Kidney (tissue), 13 donors: ENCODE measurements at regions not wholly inside any gene's neighbourhood (a gene's known extent, or its start where the extent isn't known, plus 50 kb on each side); places are given as distances from the start of the nearest gene placed in this dataset.

Source experiments
- DNase-seq, 5 donors: peaks; one replicate each; pipeline ENCODE4 v3.0.0-alpha.2; 2013 to 2020
- FAIRE-seq: peaks from 2 replicates; lab custom pipeline; 2012; peaks lifted over from hg19 to GRCh38; lab: Jason Lieb, UNC
- H3K27ac ChIP-seq, 2 donors: one replicate each; pipeline ENCODE4 v1.7.0; 2013; ENCODE audit warnings: low read depth in 2 of 2, low read length in 2 of 2, inconsistent platforms in 1 of 2
- H3K27me3 ChIP-seq: one replicate; pipeline ENCODE4 v1.7.1; 2013; ENCODE audit warnings: low read length, inconsistent platforms; ENCODE audit not compliant: control insufficient read depth, insufficient read depth
- H3K36me3 ChIP-seq, 3 donors: one replicate each; pipeline versions ENCODE4 v1.7.0 to v1.7.1; 2013; ENCODE audit warnings: low read length in 3 of 3, control low read depth in 1 of 3, inconsistent platforms in 1 of 3; ENCODE audit not compliant: insufficient read depth in 3 of 3, control insufficient read depth in 2 of 3
- H3K4me1 ChIP-seq, 3 donors: one replicate each; pipeline versions ENCODE4 v1.7.0 to v1.7.1; 2013; ENCODE audit warnings: low read length in 3 of 3, inconsistent platforms in 1 of 3, low read depth in 1 of 3; ENCODE audit not compliant: control insufficient read depth in 2 of 3, insufficient read depth in 2 of 3
- H3K4me3 ChIP-seq, 3 donors: one replicate each; pipeline versions ENCODE4 v1.7.0 to v1.8.1; 2013; ENCODE audit warnings: low read length in 3 of 3, control low read depth in 1 of 3, inconsistent platforms in 1 of 3
- H3K9ac ChIP-seq, 3 donors: one replicate each; pipeline versions ENCODE4 v1.7.0 to v1.7.1; 2013; ENCODE audit warnings: low read length in 3 of 3, control low read depth in 1 of 3, inconsistent platforms in 1 of 3
- H3K9me3 ChIP-seq, 3 donors: one replicate each; pipeline versions ENCODE4 v1.7.0 to v1.7.1; 2013; ENCODE audit warnings: low read length in 3 of 3, control low read depth in 1 of 3, inconsistent platforms in 1 of 3; ENCODE audit not compliant: control insufficient read depth in 2 of 3, insufficient read depth in 1 of 3
- intact Hi-C: fragments of 100-400 bp; cut with DNase I; formaldehyde crosslinking; loops from one replicate; pipeline ENCODE4 v1.11.1; 2022
- TF ChIP-seq, protein P1 (sequence below): IDR thresholded peaks from 3 replicates; pipeline ENCODE4 v1.5.1; 2012; ENCODE audit warnings: mild to moderate bottlenecking, moderate library complexity, borderline replicate concordance; ENCODE audit not compliant: insufficient read depth; ENCODE audit errors: extremely low read depth
- donor health status: control.
- donor health status: control.
- donor health status: control.
- donor health status: control.
- donor health status: control.
- donor health status: DM: yes; HTN: yes; CAD: no.
- donor health status: Normal renal cell carcinoma (clear cell type).

DNA sequence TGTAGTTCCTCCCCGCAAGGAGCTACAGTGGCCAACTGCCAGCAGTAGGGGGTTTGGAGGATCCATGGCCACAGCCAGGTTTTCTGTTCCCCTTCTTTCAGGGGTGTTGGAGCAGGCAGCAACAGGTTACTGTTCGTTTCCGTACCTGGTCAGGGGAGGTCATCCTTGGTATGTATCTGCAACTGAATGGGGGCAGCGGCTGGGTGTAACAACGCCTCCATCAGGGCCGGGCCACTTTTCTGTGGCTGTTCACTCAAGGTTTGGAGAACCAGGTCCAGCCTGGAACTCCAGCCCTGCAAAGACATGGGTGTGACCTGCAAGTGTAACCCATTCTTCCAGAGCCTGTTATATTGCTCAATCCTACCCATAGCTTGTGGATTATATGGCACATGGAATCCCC lies 732.3 kb upstream of the MIR17HG start:
- Histone ChIP-seq H3K9me3 (no peaks in the 10 kb centered on the region), H3K4me3 (no peak overlapping the region), H3K4me1 (no peaks in the 10 kb centered on the region), H3K9ac (no peak overlapping the region), H3K36me3 (no peaks in the 10 kb centered on the region), H3K27me3 (no peaks in the 10 kb centered on the region), H3K27ac (no peak overlapping the region)
- intact Hi-C loops = no loop called here
- DNase-seq (peak in 1 of 5 donors; percentile 31), FAIRE-seq (no peak)
- TF ChIP-seq, protein P1, sequence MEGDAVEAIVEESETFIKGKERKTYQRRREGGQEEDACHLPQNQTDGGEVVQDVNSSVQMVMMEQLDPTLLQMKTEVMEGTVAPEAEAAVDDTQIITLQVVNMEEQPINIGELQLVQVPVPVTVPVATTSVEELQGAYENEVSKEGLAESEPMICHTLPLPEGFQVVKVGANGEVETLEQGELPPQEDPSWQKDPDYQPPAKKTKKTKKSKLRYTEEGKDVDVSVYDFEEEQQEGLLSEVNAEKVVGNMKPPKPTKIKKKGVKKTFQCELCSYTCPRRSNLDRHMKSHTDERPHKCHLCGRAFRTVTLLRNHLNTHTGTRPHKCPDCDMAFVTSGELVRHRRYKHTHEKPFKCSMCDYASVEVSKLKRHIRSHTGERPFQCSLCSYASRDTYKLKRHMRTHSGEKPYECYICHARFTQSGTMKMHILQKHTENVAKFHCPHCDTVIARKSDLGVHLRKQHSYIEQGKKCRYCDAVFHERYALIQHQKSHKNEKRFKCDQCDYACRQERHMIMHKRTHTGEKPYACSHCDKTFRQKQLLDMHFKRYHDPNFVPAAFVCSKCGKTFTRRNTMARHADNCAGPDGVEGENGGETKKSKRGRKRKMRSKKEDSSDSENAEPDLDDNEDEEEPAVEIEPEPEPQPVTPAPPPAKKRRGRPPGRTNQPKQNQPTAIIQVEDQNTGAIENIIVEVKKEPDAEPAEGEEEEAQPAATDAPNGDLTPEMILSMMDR = no peak

DNA sequence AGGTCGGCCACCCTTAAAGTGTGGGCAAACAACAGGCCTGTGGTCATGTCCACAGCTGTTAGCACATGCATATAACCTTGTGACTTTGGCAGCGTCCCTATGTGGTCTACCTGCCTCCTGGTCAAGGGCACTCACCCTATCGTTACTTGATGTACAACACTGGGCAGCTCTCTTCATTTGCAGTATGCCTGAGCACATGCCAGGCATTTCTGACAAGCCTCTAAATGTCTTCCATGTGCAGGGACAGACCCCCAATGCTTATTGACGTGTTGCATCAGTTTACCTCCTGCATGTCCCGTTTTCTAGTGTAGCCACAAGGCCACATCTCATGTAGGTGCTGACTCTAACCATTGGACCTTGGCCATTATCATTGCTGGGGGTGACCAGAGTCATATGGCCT lies 731.7 kb upstream of the MIR17HG start:
- no peaks in the 10 kb centered on the region for H3K36me3 ChIP-seq
- DNase-seq (no peak), FAIRE-seq (no peak)
- no peaks in the 10 kb centered on the region for H3K9me3 ChIP-seq
- no peak overlapping the region for H3K27ac ChIP-seq
- H3K27me3 ChIP-seq = no peaks in the 10 kb centered on the region
- no peak overlapping the region for H3K4me3 ChIP-seq
- no peak overlapping the region for H3K9ac ChIP-seq
- TF ChIP-seq, protein P1 = no peak
- intact Hi-C loops = no loop called here
- no peaks in the 10 kb centered on the region for H3K4me1 ChIP-seq

DNA sequence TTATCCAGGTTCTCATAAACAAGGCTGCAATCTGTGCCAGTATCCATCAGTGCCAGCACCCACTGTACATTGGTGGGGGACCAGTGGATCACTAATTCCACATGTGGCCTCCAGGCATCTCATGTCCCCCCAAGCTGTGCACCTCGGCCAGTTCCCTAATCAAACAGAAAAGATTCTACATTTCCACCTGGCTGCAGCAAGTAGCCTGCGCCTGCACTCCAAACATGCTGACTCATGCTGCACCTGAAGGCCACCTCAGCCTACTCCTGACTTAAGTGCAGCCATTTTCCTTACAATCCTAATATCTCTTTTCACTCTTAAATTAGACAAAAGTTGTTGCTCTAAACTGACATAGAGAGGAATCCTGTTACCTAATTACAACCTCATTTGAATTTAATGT lies 729.4 kb upstream of the MIR17HG start:
- no peaks in the 10 kb centered on the region for H3K9me3 ChIP-seq
- no peak overlapping the region for H3K27ac ChIP-seq
- no peak overlapping the region for H3K9ac ChIP-seq
- no peaks in the 10 kb centered on the region for H3K4me1 ChIP-seq
- FAIRE-seq = no peak
- DNase-seq = no peak
- intact Hi-C loops = no loop called here
- H3K27me3 ChIP-seq = no peaks in the 10 kb centered on the region
- H3K36me3 ChIP-seq = no peaks in the 10 kb centered on the region
- TF ChIP-seq, protein P1 = no peak
- no peak overlapping the region for H3K4me3 ChIP-seq

DNA sequence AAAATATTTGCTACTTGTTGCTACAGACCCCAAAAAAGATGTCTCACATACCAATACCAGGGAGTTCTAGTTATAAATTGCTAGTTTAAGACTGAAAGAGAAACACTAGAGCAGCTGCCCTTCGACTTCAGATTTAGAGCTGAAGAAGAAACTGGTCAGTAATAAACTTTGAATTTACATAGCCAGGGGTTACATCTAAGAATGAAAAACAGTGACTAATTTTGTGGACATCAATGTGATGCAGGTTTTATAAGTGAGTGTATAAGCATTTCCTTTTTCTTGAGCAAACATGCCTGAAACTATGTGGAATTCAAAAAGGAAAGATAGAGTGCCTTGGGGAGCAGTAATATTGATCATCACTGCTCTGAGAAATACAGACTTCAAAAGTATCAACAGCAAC lies 724.9 kb upstream of the MIR17HG start:
- no peak overlapping the region for H3K9ac ChIP-seq
- FAIRE-seq (no peak), DNase-seq (no peak)
- no peaks in the 10 kb centered on the region for H3K27me3 ChIP-seq
- intact Hi-C loops = no loop called here
- TF ChIP-seq, protein P1 = no peak
- H3K9me3 ChIP-seq = no peaks in the 10 kb centered on the region
- H3K4me3 ChIP-seq = no peak overlapping the region
- H3K4me1 ChIP-seq = no peaks in the 10 kb centered on the region
- no peak overlapping the region for H3K27ac ChIP-seq
- no peaks in the 10 kb centered on the region for H3K36me3 ChIP-seq
